ENCODE measurements at regions not wholly inside any gene's neighbourhood (a gene's known extent, or its start where the extent isn't known, plus 50 kb on each side); places are given as distances from the start of the nearest gene placed in this dataset.
"Not testable (repeated sequence)": the region's sequence is repeated elsewhere in the genome, so short reads cannot be mapped to it uniquely, and the experiment has no call there.

- DNase-seq, result no peak
Observed at GRCh38 chr13:33634546-33634982, 183.4 kb upstream of the RFC3 start.

GRCh38 chr13:33636243-33636642 lies 181.7 kb upstream of the RFC3 start:
- DNase-seq, result no peak

GRCh38 chr13:33636955-33637670 lies 180.8 kb upstream of the RFC3 start:
- DNase-seq, result no peak

- DNase-seq, result no peak
Observed at GRCh38 chr13:33637978-33638743, 179.8 kb upstream of the RFC3 start.

GRCh38 chr13:33639158-33639557 lies 178.8 kb upstream of the RFC3 start:
- DNase-seq, result no peak

GRCh38 chr13:33639626-33640080 lies 178.3 kb upstream of the RFC3 start:
- peak; percentile 70 for DNase-seq

GRCh38 chr13:33640832-33641231 lies 177.1 kb upstream of the RFC3 start:
- DNase-seq, result no peak

GRCh38 chr13:33642374-33643065 lies 175.4 kb upstream of the RFC3 start:
- DNase-seq, result no peak

- DNase-seq, result no peak
Observed at GRCh38 chr13:33644581-33645543, 173.1 kb upstream of the RFC3 start.

- DNase-seq, result no peak
Observed at GRCh38 chr13:33645591-33646554, 172.1 kb upstream of the RFC3 start.

GRCh38 chr13:33649212-33649878 lies 168.6 kb upstream of the RFC3 start:
- no peak for DNase-seq

GRCh38 chr13:33651766-33652165 lies 166.2 kb upstream of the RFC3 start:
- no peak for DNase-seq

- DNase-seq, result no peak
Observed at GRCh38 chr13:33657274-33657673, 160.7 kb upstream of the RFC3 start.

GRCh38 chr13:33659466-33659865 lies 158.5 kb upstream of the RFC3 start:
- no peak for DNase-seq

GRCh38 chr13:33659894-33660293 lies 158.1 kb upstream of the RFC3 start:
- no peak for DNase-seq

- DNase-seq, result no peak
Observed at GRCh38 chr13:33662392-33662791, 155.6 kb upstream of the RFC3 start.

- no peak for DNase-seq
Observed at GRCh38 chr13:33665626-33666175, 152.2 kb upstream of the RFC3 start.

- DNase-seq, result no peak
Observed at GRCh38 chr13:33671560-33671959, 146.4 kb upstream of the RFC3 start.

GRCh38 chr13:33672022-33672421 lies 145.9 kb upstream of the RFC3 start:
- DNase-seq, result not testable (repeated sequence)
